ENCODE measurements at regions not wholly inside any gene's neighbourhood (a gene's known extent, or its start where the extent isn't known, plus 50 kb on each side); places are given as distances from the start of the nearest gene placed in this dataset.

DNA sequence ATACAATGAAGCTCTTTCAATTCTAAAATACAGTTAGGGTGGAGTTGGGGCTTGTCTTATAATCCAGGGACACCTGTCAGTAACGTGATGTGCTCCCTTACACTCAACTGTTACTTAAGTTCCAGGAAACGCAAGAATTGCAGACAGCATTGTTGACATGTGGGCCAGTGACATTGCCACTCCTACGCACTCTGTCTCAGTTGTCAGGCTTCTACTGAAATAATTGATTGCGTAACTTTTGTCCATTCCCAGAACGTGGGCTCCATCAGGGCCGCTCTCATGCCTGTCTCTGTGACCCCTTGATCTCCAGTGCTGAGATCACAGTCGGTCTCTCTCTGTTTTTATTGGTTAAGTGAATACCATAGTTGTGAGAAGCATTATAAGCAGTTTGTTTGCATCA lies 487.8 kb downstream of the GALR1 start:
- TF ChIP-seq EZH2 (IDR thresholded peaks at IDR 0.05; ENCODE audit: borderline replicate concordance, low read depth, low read length, poor library complexity, severe bottlenecking), result no peak
- TF ChIP-seq, protein P1, sequence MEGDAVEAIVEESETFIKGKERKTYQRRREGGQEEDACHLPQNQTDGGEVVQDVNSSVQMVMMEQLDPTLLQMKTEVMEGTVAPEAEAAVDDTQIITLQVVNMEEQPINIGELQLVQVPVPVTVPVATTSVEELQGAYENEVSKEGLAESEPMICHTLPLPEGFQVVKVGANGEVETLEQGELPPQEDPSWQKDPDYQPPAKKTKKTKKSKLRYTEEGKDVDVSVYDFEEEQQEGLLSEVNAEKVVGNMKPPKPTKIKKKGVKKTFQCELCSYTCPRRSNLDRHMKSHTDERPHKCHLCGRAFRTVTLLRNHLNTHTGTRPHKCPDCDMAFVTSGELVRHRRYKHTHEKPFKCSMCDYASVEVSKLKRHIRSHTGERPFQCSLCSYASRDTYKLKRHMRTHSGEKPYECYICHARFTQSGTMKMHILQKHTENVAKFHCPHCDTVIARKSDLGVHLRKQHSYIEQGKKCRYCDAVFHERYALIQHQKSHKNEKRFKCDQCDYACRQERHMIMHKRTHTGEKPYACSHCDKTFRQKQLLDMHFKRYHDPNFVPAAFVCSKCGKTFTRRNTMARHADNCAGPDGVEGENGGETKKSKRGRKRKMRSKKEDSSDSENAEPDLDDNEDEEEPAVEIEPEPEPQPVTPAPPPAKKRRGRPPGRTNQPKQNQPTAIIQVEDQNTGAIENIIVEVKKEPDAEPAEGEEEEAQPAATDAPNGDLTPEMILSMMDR (conservative IDR thresholded peaks at IDR 0.05; ENCODE audit: low read depth, low read length), result no peak
- Histone ChIP-seq H3K4me1 (ENCODE audit: insufficient read depth, low read length, poor library complexity, severe bottlenecking) (no peaks in the 10 kb centered on the region), H3K9me3 (ENCODE audit: low read depth, low read length, poor library complexity, severe bottlenecking) (peaks cover 11% of the 10 kb centered on the region), H3K36me3 (ENCODE audit: insufficient read depth, low read length, poor library complexity, severe bottlenecking) (no peaks in the 10 kb centered on the region), H3K27me3 (replicated peaks; ENCODE audit: insufficient read depth, low read depth, low read length, poor library complexity) (no peaks in the 10 kb centered on the region), H3K27ac (ENCODE audit: low read depth, low read length, poor library complexity, severe bottlenecking) (no peak overlapping the region), H3K4me3 (ENCODE audit: low read depth, low read length, poor library complexity, severe bottlenecking) (no peak overlapping the region)
- DNase-seq (ENCODE audit: low spot score), result no peak
- intact Hi-C loops (cut with micrococcal nuclease; ENCODE audit: unreplicated experiment), result no loop called here
- CTCF ChIA-PET, result no interaction called here
- POLR2A ChIA-PET (ENCODE audit: low non-redundant PET), result no interaction called here
- BruUV-seq (replicated peaks), result no TSS peak

- intact Hi-C loops (cut with micrococcal nuclease; ENCODE audit: unreplicated experiment), result no loop called here
- no peaks in the 10 kb centered on the region for H3K4me1 ChIP-seq (ENCODE audit: insufficient read depth, low read length, poor library complexity, severe bottlenecking)
- H3K9me3 ChIP-seq (ENCODE audit: low read depth, low read length, poor library complexity, severe bottlenecking), result no peaks in the 10 kb centered on the region
- H3K27me3 ChIP-seq (replicated peaks; ENCODE audit: insufficient read depth, low read depth, low read length, poor library complexity), result no peaks in the 10 kb centered on the region
- TF ChIP-seq, protein P1 (conservative IDR thresholded peaks at IDR 0.05; ENCODE audit: low read depth, low read length), result peak; percentile 52
- no peak for TF ChIP-seq EZH2 (IDR thresholded peaks at IDR 0.05; ENCODE audit: borderline replicate concordance, low read depth, low read length, poor library complexity, severe bottlenecking)
- no peaks in the 10 kb centered on the region for H3K36me3 ChIP-seq (ENCODE audit: insufficient read depth, low read length, poor library complexity, severe bottlenecking)
- ChIA-PET CTCF (no interaction called here), POLR2A (ENCODE audit: low non-redundant PET) (no interaction called here)
- no TSS peak for BruUV-seq (replicated peaks)
- no peak overlapping the region for H3K4me3 ChIP-seq (ENCODE audit: low read depth, low read length, poor library complexity, severe bottlenecking)
- no peak overlapping the region for H3K27ac ChIP-seq (ENCODE audit: low read depth, low read length, poor library complexity, severe bottlenecking)
- peak; percentile 4 for DNase-seq (ENCODE audit: low spot score)
Measured at GRCh38 chr18:77749089-77749488, 499.4 kb downstream of the GALR1 start.

DNA sequence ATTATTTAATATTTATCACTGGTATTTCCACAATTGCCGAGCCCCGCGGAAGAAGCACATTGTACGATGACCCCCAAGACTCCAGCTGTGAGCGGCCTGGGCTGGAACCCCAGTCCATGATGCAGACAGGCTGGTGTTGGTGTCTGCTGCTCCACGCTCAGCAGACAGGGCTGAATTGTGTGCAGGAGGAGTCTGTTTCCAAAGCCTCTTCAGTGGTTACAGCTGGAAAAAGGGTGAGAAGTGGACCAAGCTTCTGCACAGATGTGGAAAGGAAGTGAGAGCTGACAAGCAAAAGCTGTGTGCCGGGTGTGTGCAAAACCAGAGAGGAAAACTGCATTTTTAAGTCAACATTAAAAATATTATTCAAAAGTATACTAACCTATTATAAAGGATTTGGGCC lies 500.4 kb downstream of the GALR1 start:
- H3K4me3 ChIP-seq (ENCODE audit: low read depth, low read length, poor library complexity, severe bottlenecking), result no peak overlapping the region
- no TSS peak for BruUV-seq (replicated peaks)
- H3K36me3 ChIP-seq (ENCODE audit: insufficient read depth, low read length, poor library complexity, severe bottlenecking), result no peaks in the 10 kb centered on the region
- H3K27me3 ChIP-seq (replicated peaks; ENCODE audit: insufficient read depth, low read depth, low read length, poor library complexity), result no peaks in the 10 kb centered on the region
- TF ChIP-seq, protein P1 (conservative IDR thresholded peaks at IDR 0.05; ENCODE audit: low read depth, low read length), result no peak
- TF ChIP-seq EZH2 (IDR thresholded peaks at IDR 0.05; ENCODE audit: borderline replicate concordance, low read depth, low read length, poor library complexity, severe bottlenecking), result no peak
- H3K27ac ChIP-seq (ENCODE audit: low read depth, low read length, poor library complexity, severe bottlenecking), result no peak overlapping the region
- ChIA-PET CTCF (no interaction called here), POLR2A (ENCODE audit: low non-redundant PET) (no interaction called here)
- DNase-seq (ENCODE audit: low spot score), result no peak
- no peaks in the 10 kb centered on the region for H3K4me1 ChIP-seq (ENCODE audit: insufficient read depth, low read length, poor library complexity, severe bottlenecking)
- no peaks in the 10 kb centered on the region for H3K9me3 ChIP-seq (ENCODE audit: low read depth, low read length, poor library complexity, severe bottlenecking)
- intact Hi-C loops (cut with micrococcal nuclease; ENCODE audit: unreplicated experiment), result no loop called here
